Prostate gland (tissue), 2 donors: ENCODE measurements at regions not wholly inside any gene's neighbourhood (a gene's known extent, or its start where the extent isn't known, plus 50 kb on each side); places are given as distances from the start of the nearest gene placed in this dataset.

Experiments used
- DNase-seq: peaks from one replicate; pipeline ENCODE4 v3.0.0-alpha.2; 2019; ENCODE audit warnings: low spot score
- H3K27ac ChIP-seq, 2 donors: fragments of 200-600 bp; sonication (generic); 2 replicates each; pipeline ENCODE4 v1.5.1; 2017 to 2019
- H3K27me3 ChIP-seq: fragments of 200-600 bp; sonication (generic); replicated peaks from 2 replicates; pipeline ENCODE4 v1.5.1; 2019; ENCODE audit not compliant: insufficient read depth
- H3K36me3 ChIP-seq, 2 donors: fragments of 200-600 bp; sonication (generic); 1 replicate in 1 of 2; 2 replicates in 1 of 2; pipeline versions ENCODE4 v1.5.1 to v1.8.1; 2017 to 2019
- H3K4me1 ChIP-seq: fragments of 200-600 bp; sonication (generic); replicated peaks from 2 replicates; pipeline ENCODE4 v1.5.1; 2019
- H3K4me3 ChIP-seq, 2 donors: fragments of 200-600 bp; sonication (generic); 2 replicates each; pipeline ENCODE4 v1.5.1; 2017 to 2019
- H3K9me3 ChIP-seq: fragments of 200-600 bp; sonication (generic); 2 replicates; pipeline ENCODE4 v1.5.1; 2017
- POLR2A ChIP-seq: fragments of 450-650 bp; IDR thresholded peaks from one replicate; pipeline ENCODE4 v1.6.1; 2016; ENCODE audit warnings: antibody characterized with exemption, mild to moderate bottlenecking
- POLR2AphosphoS5 ChIP-seq: sonication (generic); formaldehyde crosslinking; IDR thresholded peaks from one replicate; pipeline ENCODE4 v1.6.1; 2017; ENCODE audit warnings: antibody characterized with exemption
- WGBS: methylation state at CpG from one replicate; pipeline ENCODE4 v1.1.5; 2018; 5-methylcytosine and 5-hydroxymethylcytosine counted together
- intact Hi-C: fragments of 100-400 bp; cut with DNase I; formaldehyde crosslinking; loops from one replicate; pipeline ENCODE4 v1.14.2; 2022
- TF ChIP-seq, protein P1 (sequence below), 4 experiments: fragments of 200-600 bp in 2 of 4; fragments of 450-650 bp in 2 of 4; sonication (generic) in 2 of 4; IDR thresholded peaks; 1 replicate in 3 of 4; 2 replicates in 1 of 4; pipeline ENCODE4 v1.5.1; 2016 to 2019; ENCODE audit warnings: antibody characterized with exemption in 4 of 4, mild to moderate bottlenecking in 2 of 4, moderate library complexity in 2 of 4

DNA sequence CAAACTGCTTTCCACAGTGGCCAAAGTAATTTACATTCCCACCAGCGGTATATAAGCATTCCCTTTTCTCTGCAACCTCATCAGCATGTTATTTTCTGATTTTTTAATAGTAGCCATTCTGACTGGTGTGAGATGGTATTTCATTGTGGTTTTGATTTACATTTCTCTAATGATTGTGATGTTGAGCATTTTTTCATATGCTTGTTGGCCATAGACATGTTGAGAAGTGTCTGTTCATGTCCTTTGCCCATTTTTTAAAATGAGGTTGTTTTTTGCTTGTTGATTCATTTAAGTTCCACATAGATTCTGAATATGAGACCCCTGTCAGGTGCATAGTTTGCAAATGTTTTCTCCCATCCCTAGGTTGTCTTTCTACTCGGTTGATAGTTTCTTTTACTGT, 254.5 kb upstream of the MPDZ start:
- TF ChIP-seq POLR2A (no peak), POLR2AphosphoS5 (no peak)
- TF ChIP-seq, protein P1, sequence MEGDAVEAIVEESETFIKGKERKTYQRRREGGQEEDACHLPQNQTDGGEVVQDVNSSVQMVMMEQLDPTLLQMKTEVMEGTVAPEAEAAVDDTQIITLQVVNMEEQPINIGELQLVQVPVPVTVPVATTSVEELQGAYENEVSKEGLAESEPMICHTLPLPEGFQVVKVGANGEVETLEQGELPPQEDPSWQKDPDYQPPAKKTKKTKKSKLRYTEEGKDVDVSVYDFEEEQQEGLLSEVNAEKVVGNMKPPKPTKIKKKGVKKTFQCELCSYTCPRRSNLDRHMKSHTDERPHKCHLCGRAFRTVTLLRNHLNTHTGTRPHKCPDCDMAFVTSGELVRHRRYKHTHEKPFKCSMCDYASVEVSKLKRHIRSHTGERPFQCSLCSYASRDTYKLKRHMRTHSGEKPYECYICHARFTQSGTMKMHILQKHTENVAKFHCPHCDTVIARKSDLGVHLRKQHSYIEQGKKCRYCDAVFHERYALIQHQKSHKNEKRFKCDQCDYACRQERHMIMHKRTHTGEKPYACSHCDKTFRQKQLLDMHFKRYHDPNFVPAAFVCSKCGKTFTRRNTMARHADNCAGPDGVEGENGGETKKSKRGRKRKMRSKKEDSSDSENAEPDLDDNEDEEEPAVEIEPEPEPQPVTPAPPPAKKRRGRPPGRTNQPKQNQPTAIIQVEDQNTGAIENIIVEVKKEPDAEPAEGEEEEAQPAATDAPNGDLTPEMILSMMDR (IDR thresholded peaks at IDR 0.05) = no peak
- WGBS = 96% methylated on average over 2 of the region's 2 CpGs
- Histone ChIP-seq H3K36me3 (no peaks in the 10 kb centered on the region), H3K4me1 (no peaks in the 10 kb centered on the region), H3K27ac (no peak overlapping the region), H3K27me3 (no peaks in the 10 kb centered on the region), H3K9me3 (no peaks in the 10 kb centered on the region), H3K4me3 (no peak overlapping the region)
- intact Hi-C loops = no loop called here
- no peak for DNase-seq

DNA sequence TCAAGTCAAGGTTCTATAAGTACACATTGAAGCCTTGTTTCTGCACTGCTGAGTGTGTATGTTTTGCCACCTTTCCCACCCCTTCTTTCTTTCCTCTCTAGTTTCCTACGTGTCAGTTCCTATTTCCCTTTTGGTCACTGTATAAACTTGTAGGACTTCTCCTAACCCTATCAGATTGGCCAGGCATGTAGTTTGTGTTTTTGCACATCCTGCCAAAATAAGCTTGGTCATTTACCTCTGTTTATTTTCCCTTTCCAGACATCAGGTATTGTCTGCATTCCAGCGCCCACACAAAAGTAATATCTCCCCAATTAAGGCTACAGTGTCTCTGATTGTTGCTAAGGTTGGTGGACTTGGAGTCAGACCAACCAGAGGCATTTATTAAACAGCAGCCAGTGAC, 252.9 kb upstream of the MPDZ start:
- TF ChIP-seq POLR2AphosphoS5 (peak; percentile 40), POLR2A (no peak)
- H3K9me3 ChIP-seq = no peaks in the 10 kb centered on the region
- H3K27me3 ChIP-seq = no peaks in the 10 kb centered on the region
- DNase-seq = no peak
- no peak overlapping the region for H3K27ac ChIP-seq
- intact Hi-C loops = no loop called here
- no peaks in the 10 kb centered on the region for H3K4me1 ChIP-seq
- H3K4me3 ChIP-seq = no peak overlapping the region
- H3K36me3 ChIP-seq = no peaks in the 10 kb centered on the region
- WGBS = 19% methylated on average over 2 of the region's 2 CpGs

DNA sequence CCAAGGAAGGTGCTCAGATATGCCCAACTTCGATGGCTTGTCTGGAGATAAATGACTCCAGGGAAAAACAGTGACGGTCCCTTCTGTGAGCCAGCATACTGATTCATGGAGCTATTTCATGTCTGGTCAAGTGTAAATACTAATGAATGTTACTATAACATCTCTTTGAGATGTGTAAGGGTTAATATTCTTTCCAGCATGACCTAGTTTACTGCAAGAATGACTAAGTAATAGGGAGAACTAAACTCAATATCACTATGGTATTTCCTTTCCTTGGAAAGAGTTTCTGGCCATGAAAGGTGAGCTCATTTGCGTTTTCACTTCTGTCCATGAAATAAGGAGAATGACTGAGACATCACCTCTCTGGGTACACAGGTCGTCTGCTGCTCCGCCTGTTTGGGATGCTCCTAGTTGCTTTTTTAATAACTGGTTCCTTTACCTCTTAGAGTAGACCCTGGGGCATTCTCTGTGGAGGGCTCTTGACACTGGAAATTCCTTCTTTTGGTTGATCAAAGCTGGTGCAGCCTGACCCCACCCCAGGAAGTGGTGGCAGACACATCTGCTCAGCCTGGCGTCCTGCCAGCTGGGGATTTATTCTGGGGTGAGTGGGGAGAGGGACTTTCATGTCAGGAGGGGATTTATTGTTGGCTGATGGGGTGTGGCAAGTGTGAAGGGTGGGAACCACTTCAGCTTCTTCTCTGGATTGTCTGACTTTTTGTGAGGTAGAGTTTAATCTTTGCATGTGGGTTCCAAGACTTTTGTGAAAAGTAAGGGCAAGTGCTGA, 250.0 kb upstream of the MPDZ start:
- H3K9me3 ChIP-seq = no peaks in the 10 kb centered on the region
- H3K27ac ChIP-seq = no peak overlapping the region
- intact Hi-C loops = no loop called here
- TF ChIP-seq POLR2A = no peak
- TF ChIP-seq, protein P1 (IDR thresholded peaks at IDR 0.05) = no peak
- TF ChIP-seq POLR2AphosphoS5 = no peak
- WGBS = 73% methylated on average over 6 of the region's 6 CpGs
- no peaks in the 10 kb centered on the region for H3K4me1 ChIP-seq
- no peaks in the 10 kb centered on the region for H3K27me3 ChIP-seq
- H3K36me3 ChIP-seq = no peaks in the 10 kb centered on the region
- H3K4me3 ChIP-seq = no peak overlapping the region
- DNase-seq = no peak

DNA sequence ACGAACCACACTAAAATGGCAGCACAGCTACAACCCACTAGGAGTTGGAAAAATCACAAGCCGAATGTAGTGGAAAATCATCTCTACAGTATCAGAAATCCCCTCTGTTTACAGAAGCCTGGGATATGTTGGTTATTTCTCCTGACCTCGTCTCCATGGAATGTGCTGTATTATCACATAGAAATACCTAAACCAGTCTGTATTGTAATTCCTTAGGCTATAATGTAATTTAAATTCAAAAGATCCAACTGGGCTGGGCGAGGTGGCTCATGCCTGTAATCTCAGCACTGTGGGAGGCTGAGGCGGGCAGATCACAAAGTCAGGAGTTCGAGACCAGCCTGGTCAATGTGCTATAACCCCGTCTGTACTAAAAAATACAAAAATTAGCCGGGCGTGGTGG, 244.8 kb upstream of the MPDZ start:
- Histone ChIP-seq H3K27ac (no peak overlapping the region), H3K4me3 (no peak overlapping the region), H3K36me3 (no peaks in the 10 kb centered on the region), H3K4me1 (no peaks in the 10 kb centered on the region), H3K9me3 (no peaks in the 10 kb centered on the region), H3K27me3 (no peaks in the 10 kb centered on the region)
- no peak for DNase-seq
- WGBS = 93% methylated on average over 9 of the region's 9 CpGs
- TF ChIP-seq, protein P1 (IDR thresholded peaks at IDR 0.05) = no peak
- no peak for TF ChIP-seq POLR2A
- no peak for TF ChIP-seq POLR2AphosphoS5
- intact Hi-C loops = no loop called here

DNA sequence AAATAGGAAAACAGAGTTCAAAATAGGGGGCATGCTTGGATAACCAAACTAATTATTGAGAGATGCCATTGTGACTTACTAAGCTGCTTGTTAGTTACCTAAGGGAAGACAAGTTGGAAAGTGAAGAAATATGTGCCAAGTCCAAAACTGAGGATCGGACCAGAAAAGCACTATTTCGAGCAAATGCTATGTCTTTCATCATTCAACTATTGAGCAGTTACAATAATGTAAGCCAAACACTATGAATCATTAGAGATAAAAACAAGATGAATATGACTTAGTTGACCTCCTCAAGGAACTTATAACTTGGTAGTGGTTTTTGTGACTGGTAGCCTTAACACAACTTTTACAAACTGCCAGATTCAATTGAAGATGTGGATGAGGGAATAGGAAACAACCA, 240.6 kb upstream of the MPDZ start:
- no peaks in the 10 kb centered on the region for H3K27me3 ChIP-seq
- no peaks in the 10 kb centered on the region for H3K4me1 ChIP-seq
- no peak for DNase-seq
- TF ChIP-seq POLR2AphosphoS5 (no peak), POLR2A (no peak)
- TF ChIP-seq, protein P1 (IDR thresholded peaks at IDR 0.05) = no peak
- no peaks in the 10 kb centered on the region for H3K9me3 ChIP-seq
- no peaks in the 10 kb centered on the region for H3K36me3 ChIP-seq
- 88% methylated on average over 2 of the region's 2 CpGs for WGBS
- no peak overlapping the region for H3K27ac ChIP-seq
- intact Hi-C loops = no loop called here
- no peak overlapping the region for H3K4me3 ChIP-seq
